ENCODE measurements at regions not wholly inside any gene's neighbourhood (a gene's known extent, or its start where the extent isn't known, plus 50 kb on each side); places are given as distances from the start of the nearest gene placed in this dataset.

- Histone ChIP-seq H3K27ac (no peak overlapping the region), H3K27me3 (no peaks in the 10 kb centered on the region), H3K36me3 (no peaks in the 10 kb centered on the region), H3K4me1 (no peaks in the 10 kb centered on the region), H3K9me3 (no peaks in the 10 kb centered on the region), H3K4me3 (replicated peaks in 1 of 3) (no peak overlapping the region)
- intact Hi-C loops (cut with DNase I): no loop called here
- WGBS, 2 donors: 89 to 97% methylated on average over 3 of the region's 3 CpGs
- no peak for TF ChIP-seq POLR2A (IDR thresholded peaks at IDR 0.05)
- TF ChIP-seq, protein P1, sequence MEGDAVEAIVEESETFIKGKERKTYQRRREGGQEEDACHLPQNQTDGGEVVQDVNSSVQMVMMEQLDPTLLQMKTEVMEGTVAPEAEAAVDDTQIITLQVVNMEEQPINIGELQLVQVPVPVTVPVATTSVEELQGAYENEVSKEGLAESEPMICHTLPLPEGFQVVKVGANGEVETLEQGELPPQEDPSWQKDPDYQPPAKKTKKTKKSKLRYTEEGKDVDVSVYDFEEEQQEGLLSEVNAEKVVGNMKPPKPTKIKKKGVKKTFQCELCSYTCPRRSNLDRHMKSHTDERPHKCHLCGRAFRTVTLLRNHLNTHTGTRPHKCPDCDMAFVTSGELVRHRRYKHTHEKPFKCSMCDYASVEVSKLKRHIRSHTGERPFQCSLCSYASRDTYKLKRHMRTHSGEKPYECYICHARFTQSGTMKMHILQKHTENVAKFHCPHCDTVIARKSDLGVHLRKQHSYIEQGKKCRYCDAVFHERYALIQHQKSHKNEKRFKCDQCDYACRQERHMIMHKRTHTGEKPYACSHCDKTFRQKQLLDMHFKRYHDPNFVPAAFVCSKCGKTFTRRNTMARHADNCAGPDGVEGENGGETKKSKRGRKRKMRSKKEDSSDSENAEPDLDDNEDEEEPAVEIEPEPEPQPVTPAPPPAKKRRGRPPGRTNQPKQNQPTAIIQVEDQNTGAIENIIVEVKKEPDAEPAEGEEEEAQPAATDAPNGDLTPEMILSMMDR (IDR thresholded peaks at IDR 0.05): no peak
- no peak for DNase-seq
Measured at GRCh38 chr2:183605440-183605839, 481.2 kb downstream of the NUP35 start.

- intact Hi-C loops (cut with DNase I): no loop called here
- Histone ChIP-seq H3K4me1 (no peaks in the 10 kb centered on the region), H3K36me3 (no peaks in the 10 kb centered on the region), H3K27ac (no peak overlapping the region), H3K4me3 (replicated peaks in 1 of 3) (no peak overlapping the region), H3K9me3 (no peaks in the 10 kb centered on the region), H3K27me3 (no peaks in the 10 kb centered on the region)
- DNase-seq: no peak
- TF ChIP-seq, protein P1 (IDR thresholded peaks at IDR 0.05): no peak
- no peak for TF ChIP-seq POLR2A (IDR thresholded peaks at IDR 0.05)
- WGBS, 2 donors: 85 to 93% methylated on average over 2 of the region's 2 CpGs
Measured at GRCh38 chr2:183606022-183606717, 481.9 kb downstream of the NUP35 start.

- H3K36me3 ChIP-seq: no peaks in the 10 kb centered on the region
- WGBS, 2 donors: 82 to 84% methylated on average over 3 of the region's 3 CpGs
- no peak overlapping the region for H3K27ac ChIP-seq
- no peaks in the 10 kb centered on the region for H3K27me3 ChIP-seq
- TF ChIP-seq POLR2A (IDR thresholded peaks at IDR 0.05): no peak
- TF ChIP-seq, protein P1 (IDR thresholded peaks at IDR 0.05): no peak
- no peaks in the 10 kb centered on the region for H3K9me3 ChIP-seq
- no peak overlapping the region for H3K4me3 ChIP-seq (replicated peaks in 1 of 3)
- no peak for DNase-seq
- intact Hi-C loops (cut with DNase I): no loop called here
- H3K4me1 ChIP-seq: no peaks in the 10 kb centered on the region
Measured at GRCh38 chr2:183606718-183607085, 482.5 kb downstream of the NUP35 start.

DNA sequence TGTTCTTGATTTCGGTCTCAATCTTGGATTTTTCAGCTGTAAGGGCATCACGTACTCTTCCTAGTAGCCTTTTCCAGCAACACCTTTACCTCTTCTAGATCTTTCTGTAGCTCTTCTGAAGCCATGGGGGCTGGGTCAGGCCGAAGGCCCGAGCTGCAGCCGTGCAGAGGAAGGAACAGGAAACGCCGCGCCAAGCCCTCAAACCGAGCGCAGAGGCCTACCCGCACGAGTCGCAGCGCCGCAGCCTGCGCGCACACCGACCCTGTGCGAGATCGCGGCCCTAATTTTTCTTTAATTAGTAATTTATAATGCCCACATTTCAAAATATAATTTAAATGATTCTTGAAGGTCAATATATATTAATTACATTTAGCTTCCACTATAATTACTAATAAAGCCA, 483.8 kb downstream of the NUP35 start:
- DNase-seq: no peak
- Histone ChIP-seq H3K4me3 (replicated peaks in 1 of 3) (no peak overlapping the region), H3K27ac (no peak overlapping the region), H3K36me3 (no peaks in the 10 kb centered on the region), H3K9me3 (no peaks in the 10 kb centered on the region), H3K4me1 (no peaks in the 10 kb centered on the region), H3K27me3 (no peaks in the 10 kb centered on the region)
- intact Hi-C loops (cut with DNase I): no loop called here
- WGBS, 2 donors: 95 to 98% methylated on average over 21 of the region's 21 CpGs
- TF ChIP-seq, protein P1 (IDR thresholded peaks at IDR 0.05): no peak
- no peak for TF ChIP-seq POLR2A (IDR thresholded peaks at IDR 0.05)

DNA sequence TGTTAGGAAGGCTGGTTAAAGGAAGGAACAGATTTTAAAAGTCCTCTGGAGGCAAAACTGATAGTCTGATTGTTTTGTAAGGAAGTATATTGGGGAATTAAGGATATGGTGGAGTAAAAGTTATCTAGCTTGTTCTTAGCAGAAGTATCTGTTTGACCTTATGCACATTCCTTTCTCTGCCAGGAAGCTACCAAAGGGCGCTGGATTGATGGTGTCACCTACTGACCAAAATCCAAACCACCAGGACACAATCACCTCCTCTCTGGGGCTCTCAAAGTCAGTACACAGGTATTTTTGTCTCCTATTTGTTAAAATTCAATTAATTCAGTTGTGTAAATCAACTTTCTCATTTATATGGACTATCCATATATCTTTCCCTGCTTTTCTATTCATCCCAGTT, 484.5 kb downstream of the NUP35 start:
- Histone ChIP-seq H3K36me3 (no peaks in the 10 kb centered on the region), H3K27ac (no peak overlapping the region), H3K4me3 (replicated peaks in 1 of 3) (no peak overlapping the region), H3K4me1 (peaks cover 0 to under 1% of the 10 kb centered on the region in 2 donors), H3K27me3 (no peaks in the 10 kb centered on the region), H3K9me3 (no peaks in the 10 kb centered on the region)
- DNase-seq: no peak
- 90 to 93% methylated on average over 1 of the region's 1 CpG for WGBS, 2 donors
- TF ChIP-seq POLR2A (IDR thresholded peaks at IDR 0.05): no peak
- TF ChIP-seq, protein P1 (IDR thresholded peaks at IDR 0.05): no peak
- intact Hi-C loops (cut with DNase I): no loop called here

Data from thyroid gland (tissue), 4 donors.